A549 (cell line): ENCODE measurements at regions not wholly inside any gene's neighbourhood (a gene's known extent, or its start where the extent isn't known, plus 50 kb on each side); places are given as distances from the start of the nearest gene placed in this dataset.

ENCODE experiments used
- EP300 ChIP-seq, 2 experiments: fragments of >200 bp; sonication (Bioruptor Twin); formaldehyde crosslinking; IDR thresholded peaks; 2 replicates in 1 of 2; 3 replicates in 1 of 2; pipeline ENCODE4 v1.6.1; 2016 to 2017
- RFX5 ChIP-seq: fragments of 450-650 bp; IDR thresholded peaks from 2 replicates; pipeline ENCODE4 v1.7.1; 2014; ENCODE audit warnings: antibody characterized with exemption, mild to moderate bottlenecking, moderate library complexity
- USF2 ChIP-seq: fragments of 450-650 bp; IDR thresholded peaks from 2 replicates; pipeline ENCODE4 v1.6.1; 2014; ENCODE audit warnings: antibody characterized with exemption
- TF ChIP-seq, protein P1 (sequence below): fragments of 200-600 bp; sonication (generic); IDR thresholded peaks from 2 replicates; pipeline ENCODE4 v1.6.1; 2016; ENCODE audit warnings: antibody characterized with exemption, mild to moderate bottlenecking, moderate library complexity
- TF ChIP-seq, protein P2 (sequence below): fragments of >200 bp; sonication (Bioruptor Twin); formaldehyde crosslinking; IDR thresholded peaks from 3 replicates; pipeline ENCODE4 v1.5.1; 2016

GRCh38 chr3:193014902-193015301 is 97.2 kb upstream of the MB21D2 start:
- TF ChIP-seq, protein P1, sequence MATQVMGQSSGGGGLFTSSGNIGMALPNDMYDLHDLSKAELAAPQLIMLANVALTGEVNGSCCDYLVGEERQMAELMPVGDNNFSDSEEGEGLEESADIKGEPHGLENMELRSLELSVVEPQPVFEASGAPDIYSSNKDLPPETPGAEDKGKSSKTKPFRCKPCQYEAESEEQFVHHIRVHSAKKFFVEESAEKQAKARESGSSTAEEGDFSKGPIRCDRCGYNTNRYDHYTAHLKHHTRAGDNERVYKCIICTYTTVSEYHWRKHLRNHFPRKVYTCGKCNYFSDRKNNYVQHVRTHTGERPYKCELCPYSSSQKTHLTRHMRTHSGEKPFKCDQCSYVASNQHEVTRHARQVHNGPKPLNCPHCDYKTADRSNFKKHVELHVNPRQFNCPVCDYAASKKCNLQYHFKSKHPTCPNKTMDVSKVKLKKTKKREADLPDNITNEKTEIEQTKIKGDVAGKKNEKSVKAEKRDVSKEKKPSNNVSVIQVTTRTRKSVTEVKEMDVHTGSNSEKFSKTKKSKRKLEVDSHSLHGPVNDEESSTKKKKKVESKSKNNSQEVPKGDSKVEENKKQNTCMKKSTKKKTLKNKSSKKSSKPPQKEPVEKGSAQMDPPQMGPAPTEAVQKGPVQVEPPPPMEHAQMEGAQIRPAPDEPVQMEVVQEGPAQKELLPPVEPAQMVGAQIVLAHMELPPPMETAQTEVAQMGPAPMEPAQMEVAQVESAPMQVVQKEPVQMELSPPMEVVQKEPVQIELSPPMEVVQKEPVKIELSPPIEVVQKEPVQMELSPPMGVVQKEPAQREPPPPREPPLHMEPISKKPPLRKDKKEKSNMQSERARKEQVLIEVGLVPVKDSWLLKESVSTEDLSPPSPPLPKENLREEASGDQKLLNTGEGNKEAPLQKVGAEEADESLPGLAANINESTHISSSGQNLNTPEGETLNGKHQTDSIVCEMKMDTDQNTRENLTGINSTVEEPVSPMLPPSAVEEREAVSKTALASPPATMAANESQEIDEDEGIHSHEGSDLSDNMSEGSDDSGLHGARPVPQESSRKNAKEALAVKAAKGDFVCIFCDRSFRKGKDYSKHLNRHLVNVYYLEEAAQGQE: no peak
- TF ChIP-seq, protein P2, sequence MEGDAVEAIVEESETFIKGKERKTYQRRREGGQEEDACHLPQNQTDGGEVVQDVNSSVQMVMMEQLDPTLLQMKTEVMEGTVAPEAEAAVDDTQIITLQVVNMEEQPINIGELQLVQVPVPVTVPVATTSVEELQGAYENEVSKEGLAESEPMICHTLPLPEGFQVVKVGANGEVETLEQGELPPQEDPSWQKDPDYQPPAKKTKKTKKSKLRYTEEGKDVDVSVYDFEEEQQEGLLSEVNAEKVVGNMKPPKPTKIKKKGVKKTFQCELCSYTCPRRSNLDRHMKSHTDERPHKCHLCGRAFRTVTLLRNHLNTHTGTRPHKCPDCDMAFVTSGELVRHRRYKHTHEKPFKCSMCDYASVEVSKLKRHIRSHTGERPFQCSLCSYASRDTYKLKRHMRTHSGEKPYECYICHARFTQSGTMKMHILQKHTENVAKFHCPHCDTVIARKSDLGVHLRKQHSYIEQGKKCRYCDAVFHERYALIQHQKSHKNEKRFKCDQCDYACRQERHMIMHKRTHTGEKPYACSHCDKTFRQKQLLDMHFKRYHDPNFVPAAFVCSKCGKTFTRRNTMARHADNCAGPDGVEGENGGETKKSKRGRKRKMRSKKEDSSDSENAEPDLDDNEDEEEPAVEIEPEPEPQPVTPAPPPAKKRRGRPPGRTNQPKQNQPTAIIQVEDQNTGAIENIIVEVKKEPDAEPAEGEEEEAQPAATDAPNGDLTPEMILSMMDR: no peak
- TF ChIP-seq USF2: no peak
- no peak for TF ChIP-seq EP300 (IDR thresholded peaks at IDR 0.05)
- no peak for TF ChIP-seq RFX5
